Natural killer cell treated with Interleukin-12 subunit alpha and Interleukin-12 subunit beta and Interleukin-15 and Interleukin-18, amount 100 ng/mL, for 72 hours (primary cell): ENCODE measurements at regions not wholly inside any gene's neighbourhood (a gene's known extent, or its start where the extent isn't known, plus 50 kb on each side); places are given as distances from the start of the nearest gene placed in this dataset.

Experiments
- ATAC-seq, 2 donors: fragments of 150-1000 bp; cut with Tn5 transposase in 1 of 2; sonication (Bioruptor Pico), chemical (Tn5 transposase) in 1 of 2; 2 replicates each; pipeline ENCODE4 v1.10.0; 2021
- DNase-seq: peaks from one replicate; pipeline ENCODE4 v3.0.0; 2022; ENCODE audit warnings: low spot score
- H3K27ac Mint-ChIP-seq, 2 donors: 1 replicate in 1 of 2; 2 replicates in 1 of 2; pipeline ENCODE4 v1.8.0; 2022; ENCODE audit warnings: mixed read lengths in 2 of 2, mild to moderate bottlenecking in 1 of 2, moderate library complexity in 1 of 2
- H3K27me3 Mint-ChIP-seq, 2 donors: 1 replicate in 1 of 2; 2 replicates in 1 of 2; pipeline ENCODE4 v1.8.0; 2022; ENCODE audit warnings: mixed read lengths in 2 of 2
- H3K36me3 Mint-ChIP-seq: one replicate; pipeline ENCODE4 v1.8.0; 2022; ENCODE audit warnings: mixed read lengths
- H3K4me1 Mint-ChIP-seq, 2 donors: 1 replicate in 1 of 2; 2 replicates in 1 of 2; pipeline ENCODE4 v1.8.0; 2022; ENCODE audit warnings: low read depth in 2 of 2, mixed read lengths in 2 of 2, mild to moderate bottlenecking in 1 of 2
- H3K4me3 Mint-ChIP-seq: one replicate; pipeline ENCODE4 v1.8.0; 2022; ENCODE audit warnings: mixed read lengths
- H3K9me3 Mint-ChIP-seq: 2 replicates; pipeline ENCODE4 v1.8.0; 2022; ENCODE audit warnings: mixed read lengths

- Mint-ChIP-seq H3K27me3 (no peaks in the 10 kb centered on the region), H3K36me3 (no peaks in the 10 kb centered on the region), H3K27ac (no peak overlapping the region), H3K9me3 (peaks cover 3% of the 10 kb centered on the region), H3K4me1 (no peaks in the 10 kb centered on the region), H3K4me3 (no peak overlapping the region)
- DNase-seq (no peak), ATAC-seq (no peak)
Observed at GRCh38 chr1:218755128-218755527, 410.0 kb downstream of the TGFB2 start.

- no peaks in the 10 kb centered on the region for H3K36me3 Mint-ChIP-seq
- H3K4me1 Mint-ChIP-seq, result no peaks in the 10 kb centered on the region
- no peak for DNase-seq
- ATAC-seq, result no peak
- H3K27ac Mint-ChIP-seq, result no peak overlapping the region
- no peak overlapping the region for H3K4me3 Mint-ChIP-seq
- no peaks in the 10 kb centered on the region for H3K27me3 Mint-ChIP-seq
- peaks cover 7% of the 10 kb centered on the region for H3K9me3 Mint-ChIP-seq
Observed at GRCh38 chr1:218759795-218760194, 413.9 kb upstream of the LYPLAL1 start.

GRCh38 chr1:218760601-218761570, 412.8 kb upstream of the LYPLAL1 start:
- Mint-ChIP-seq H3K4me1 (no peaks in the 10 kb centered on the region), H3K27me3 (no peaks in the 10 kb centered on the region), H3K36me3 (no peaks in the 10 kb centered on the region), H3K4me3 (no peak overlapping the region), H3K9me3 (peaks cover 7% of the 10 kb centered on the region), H3K27ac (no peak overlapping the region)
- DNase-seq (no peak), ATAC-seq (no peak)

GRCh38 chr1:218763538-218763937, 410.1 kb upstream of the LYPLAL1 start:
- no peak overlapping the region for H3K4me3 Mint-ChIP-seq
- no peaks in the 10 kb centered on the region for H3K4me1 Mint-ChIP-seq
- no peak for DNase-seq
- peaks cover 4% of the 10 kb centered on the region for H3K9me3 Mint-ChIP-seq
- H3K27ac Mint-ChIP-seq, result no peak overlapping the region
- no peaks in the 10 kb centered on the region for H3K36me3 Mint-ChIP-seq
- no peaks in the 10 kb centered on the region for H3K27me3 Mint-ChIP-seq
- ATAC-seq, result no peak

- Mint-ChIP-seq H3K4me3 (no peak overlapping the region), H3K4me1 (no peaks in the 10 kb centered on the region), H3K27me3 (no peaks in the 10 kb centered on the region), H3K9me3 (peaks cover 4% of the 10 kb centered on the region), H3K27ac (no peak overlapping the region), H3K36me3 (no peaks in the 10 kb centered on the region)
- ATAC-seq (no peak), DNase-seq (no peak)
Observed at GRCh38 chr1:218765753-218766152, 407.9 kb upstream of the LYPLAL1 start.

- no peaks in the 10 kb centered on the region for H3K27me3 Mint-ChIP-seq
- ATAC-seq, result no peak
- no peak overlapping the region for H3K27ac Mint-ChIP-seq
- H3K9me3 Mint-ChIP-seq, result peaks cover 8% of the 10 kb centered on the region
- no peak overlapping the region for H3K4me3 Mint-ChIP-seq
- no peaks in the 10 kb centered on the region for H3K4me1 Mint-ChIP-seq
- H3K36me3 Mint-ChIP-seq, result no peaks in the 10 kb centered on the region
- DNase-seq, result no peak
Observed at GRCh38 chr1:218771931-218772330, 401.7 kb upstream of the LYPLAL1 start.

- no peak overlapping the region for H3K27ac Mint-ChIP-seq
- no peak for ATAC-seq
- no peaks in the 10 kb centered on the region for H3K36me3 Mint-ChIP-seq
- no peaks in the 10 kb centered on the region for H3K27me3 Mint-ChIP-seq
- peaks cover 11% of the 10 kb centered on the region for H3K9me3 Mint-ChIP-seq
- no peaks in the 10 kb centered on the region for H3K4me1 Mint-ChIP-seq
- H3K4me3 Mint-ChIP-seq, result no peak overlapping the region
- DNase-seq, result no peak
Observed at GRCh38 chr1:218772575-218772974, 401.1 kb upstream of the LYPLAL1 start.

- DNase-seq (no peak), ATAC-seq (no peak)
- H3K4me1 Mint-ChIP-seq, result no peaks in the 10 kb centered on the region
- H3K27ac Mint-ChIP-seq, result no peak overlapping the region
- no peaks in the 10 kb centered on the region for H3K36me3 Mint-ChIP-seq
- H3K9me3 Mint-ChIP-seq, result peaks cover 13% of the 10 kb centered on the region
- no peak overlapping the region for H3K4me3 Mint-ChIP-seq
- no peaks in the 10 kb centered on the region for H3K27me3 Mint-ChIP-seq
Observed at GRCh38 chr1:218775501-218776021, 398.1 kb upstream of the LYPLAL1 start.

GRCh38 chr1:218778257-218779126, 395.2 kb upstream of the LYPLAL1 start:
- peaks cover 13% of the 10 kb centered on the region for H3K9me3 Mint-ChIP-seq
- no peak overlapping the region for H3K27ac Mint-ChIP-seq
- H3K4me1 Mint-ChIP-seq, result no peaks in the 10 kb centered on the region
- no peaks in the 10 kb centered on the region for H3K36me3 Mint-ChIP-seq
- DNase-seq (no peak), ATAC-seq (no peak)
- H3K27me3 Mint-ChIP-seq, result no peaks in the 10 kb centered on the region
- H3K4me3 Mint-ChIP-seq, result no peak overlapping the region

- no peak overlapping the region for H3K27ac Mint-ChIP-seq
- no peak for DNase-seq
- ATAC-seq, result no peak
- H3K4me1 Mint-ChIP-seq, result no peaks in the 10 kb centered on the region
- H3K4me3 Mint-ChIP-seq, result no peak overlapping the region
- no peaks in the 10 kb centered on the region for H3K27me3 Mint-ChIP-seq
- no peaks in the 10 kb centered on the region for H3K36me3 Mint-ChIP-seq
- peaks cover 10% of the 10 kb centered on the region for H3K9me3 Mint-ChIP-seq
Observed at GRCh38 chr1:218779341-218780100, 394.2 kb upstream of the LYPLAL1 start.

GRCh38 chr1:218783131-218783530, 390.5 kb upstream of the LYPLAL1 start:
- Mint-ChIP-seq H3K27me3 (no peaks in the 10 kb centered on the region), H3K4me3 (no peak overlapping the region), H3K36me3 (no peaks in the 10 kb centered on the region), H3K4me1 (no peaks in the 10 kb centered on the region), H3K27ac (no peak overlapping the region), H3K9me3 (peaks cover 5% of the 10 kb centered on the region)
- DNase-seq, result no peak
- no peak for ATAC-seq

GRCh38 chr1:218783916-218784315, 389.8 kb upstream of the LYPLAL1 start:
- H3K4me1 Mint-ChIP-seq, result no peaks in the 10 kb centered on the region
- no peaks in the 10 kb centered on the region for H3K36me3 Mint-ChIP-seq
- ATAC-seq (no peak), DNase-seq (no peak)
- no peak overlapping the region for H3K27ac Mint-ChIP-seq
- peaks cover 7% of the 10 kb centered on the region for H3K9me3 Mint-ChIP-seq
- H3K27me3 Mint-ChIP-seq, result no peaks in the 10 kb centered on the region
- no peak overlapping the region for H3K4me3 Mint-ChIP-seq

- no peak for ATAC-seq
Observed at GRCh38 chr1:218785928-218786327, 387.8 kb upstream of the LYPLAL1 start.

More at GRCh38 chr1:218785928-218786327, 387.8 kb upstream of the LYPLAL1 start:
- Mint-ChIP-seq H3K27ac (no peak overlapping the region), H3K4me1 (no peaks in the 10 kb centered on the region), H3K36me3 (no peaks in the 10 kb centered on the region), H3K27me3 (no peaks in the 10 kb centered on the region), H3K4me3 (no peak overlapping the region), H3K9me3 (peaks cover 13% of the 10 kb centered on the region)
- DNase-seq, result no peak
